Hematopoietic multipotent progenitor cell treated with erythropoietin and hydrocortisone succinate and interleukin-3 and kit ligand, for 8 days (in vitro differentiated cells): ENCODE measurements at regions not wholly inside any gene's neighbourhood (a gene's known extent, or its start where the extent isn't known, plus 50 kb on each side); places are given as distances from the start of the nearest gene placed in this dataset.
A peak's percentile ranks its signal among the peaks of the same experiment; 100 is the strongest.
"Not testable (repeated sequence)": the region's sequence is repeated elsewhere in the genome, so short reads cannot be mapped to it uniquely, and the experiment has no call there.

ENCODE experiments used
- DNase-seq: peaks from one replicate; pipeline ENCODE4 v3.0.0-alpha.2; 2015

GRCh38 chr5:43804723-43805122 is 201.7 kb downstream of the NNT start:
- DNase-seq: no peak

GRCh38 chr5:43804041-43804440 is 201.1 kb downstream of the NNT start:
- DNase-seq: no peak

GRCh38 chr5:43802651-43803050 is 199.7 kb downstream of the NNT start:
- no peak for DNase-seq

- DNase-seq: no peak
Observed at GRCh38 chr5:43802119-43802518, 199.1 kb downstream of the NNT start.

GRCh38 chr5:43798740-43799139 is 195.8 kb downstream of the NNT start:
- DNase-seq: no peak

GRCh38 chr5:43791880-43792279 is 188.9 kb downstream of the NNT start:
- not testable (repeated sequence) for DNase-seq

- no peak for DNase-seq
Observed at GRCh38 chr5:43785198-43785597, 182.2 kb downstream of the NNT start.

- no peak for DNase-seq
Observed at GRCh38 chr5:43780586-43780985, 177.6 kb downstream of the NNT start.

- DNase-seq: no peak
Observed at GRCh38 chr5:43774881-43775399, 172.0 kb downstream of the NNT start.

- peak; percentile 15 for DNase-seq
Observed at GRCh38 chr5:43773478-43773844, 170.5 kb downstream of the NNT start.

GRCh38 chr5:43772764-43773477 is 169.9 kb downstream of the NNT start:
- DNase-seq: peak; percentile 87

- DNase-seq: no peak
Observed at GRCh38 chr5:43772458-43772763, 169.4 kb downstream of the NNT start.

GRCh38 chr5:43771611-43772031 is 168.6 kb downstream of the NNT start:
- no peak for DNase-seq

- no peak for DNase-seq
Observed at GRCh38 chr5:43769571-43770355, 166.8 kb downstream of the NNT start.
